HepG2 (cell line): ENCODE measurements at regions not wholly inside any gene's neighbourhood (a gene's known extent, or its start where the extent isn't known, plus 50 kb on each side); places are given as distances from the start of the nearest gene placed in this dataset.

Experiments
- ATAC-seq: fragments of 200-7000 bp; cut with Tn5 transposase; 3 replicates; pipeline ENCODE4 v1.9.1; 2020; ENCODE audit warnings: mild to moderate bottlenecking, moderate library complexity
- BruUV-seq: library from RNA; stranded (reverse); fragments of 400-500 nt; replicated peaks from 2 replicates; lab custom pipeline; 2021; lab: Mats Ljungman, UMichigan
- CTCF ChIA-PET: fragments of 300-600 bp; formaldehyde crosslinking; extraction: SDS; loops from one replicate; lab custom pipeline; 2021; ENCODE audit warnings: low total read pairs, inconsistent platforms, low intra/inter-chr PET ratio; lab: Yijun Ruan, JAX
- POLR2A ChIA-PET: fragments of 350-600 bp; sonication (Branson Sonifier 250); formaldehyde crosslinking; loops from one replicate; lab custom pipeline; 2020; ENCODE audit warnings: antibody characterized with exemption, inconsistent platforms; lab: Yijun Ruan, JAX
- DNase-seq: peaks from one replicate; pipeline ENCODE4 v3.0.0-alpha.2; 2015; ENCODE audit warnings: low spot score
- FAIRE-seq: peaks from 3 replicates; lab custom pipeline; 2011; peaks lifted over from hg19 to GRCh38; lab: Jason Lieb, UNC
- H2AFZ ChIP-seq: one replicate; pipeline ENCODE4 v1.6.1; 2011; ENCODE audit warnings: low read length, inconsistent platforms
- H3K27ac ChIP-seq: fragments of 300-600 bp; 3 replicates; pipeline ENCODE4 v1.8.0; 2011; ENCODE audit warnings: mixed run types, mild to moderate bottlenecking, mixed read lengths, low read length, inconsistent platforms; ENCODE audit not compliant: insufficient read depth; ENCODE audit errors: extremely low read length
- H3K27me3 ChIP-seq, 2 experiments: fragments of 200-600 bp in 1 of 2; 2 replicates in 1 of 2; 3 replicates in 1 of 2; pipeline versions ENCODE4 v1.6.0 to v1.8.0; 2011; ENCODE audit warnings: low read length in 2 of 2, mild to moderate bottlenecking in 2 of 2, moderate library complexity in 2 of 2, inconsistent platforms in 1 of 2; ENCODE audit not compliant: insufficient read depth in 2 of 2, control insufficient read depth in 1 of 2
- H3K36me3 ChIP-seq, 2 experiments: fragments of 200-600 bp in 1 of 2; replicated peaks in 1 of 2; 2 replicates in 1 of 2; 3 replicates in 1 of 2; pipeline versions ENCODE4 v1.5.1 to v1.8.0; 2011; ENCODE audit warnings: low read length in 2 of 2, inconsistent platforms in 1 of 2; ENCODE audit not compliant: insufficient read depth in 2 of 2, control insufficient read depth in 1 of 2
- H3K4me1 ChIP-seq: 2 replicates; pipeline ENCODE4 v1.5.1; 2012; ENCODE audit warnings: low read length, inconsistent platforms; ENCODE audit not compliant: insufficient read depth
- H3K4me2 ChIP-seq: 2 replicates; pipeline ENCODE4 v1.6.0; 2011; ENCODE audit warnings: low read depth, low read length, inconsistent platforms
- H3K4me3 ChIP-seq, 3 experiments: fragments of 200-600 bp in 1 of 3; sonication (generic), shearing (Covaris generic) in 1 of 3; replicated peaks in 1 of 3; 2 replicates each; pipeline ENCODE4 v1.5.1; 2011 to 2016; ENCODE audit warnings: low read length in 3 of 3, inconsistent platforms in 2 of 3, low read depth in 2 of 3, mild to moderate bottlenecking in 2 of 3, control low read depth in 1 of 3, mixed read lengths in 1 of 3; ENCODE audit not compliant: insufficient read depth in 1 of 3
- H3K79me2 ChIP-seq: one replicate; pipeline ENCODE4 v1.6.1; 2011; ENCODE audit warnings: low read length, inconsistent platforms; ENCODE audit not compliant: insufficient read depth
- H3K9ac ChIP-seq: 2 replicates; pipeline ENCODE4 v1.6.0; 2011; ENCODE audit warnings: mild to moderate bottlenecking, low read depth, low read length, inconsistent platforms; ENCODE audit not compliant: insufficient read depth
- H3K9me3 ChIP-seq: 2 replicates; pipeline ENCODE4 v1.5.1; 2012; ENCODE audit warnings: mild to moderate bottlenecking, low read length
- H4K20me1 ChIP-seq: 2 replicates; pipeline ENCODE4 v1.6.0; 2011; ENCODE audit warnings: inconsistent platforms, mild to moderate bottlenecking, low read length, moderate library complexity; ENCODE audit not compliant: insufficient read depth
- CTCF ChIP-seq: sonication (generic); formaldehyde crosslinking; IDR thresholded peaks from 2 replicates; pipeline ENCODE4 v1.5.0; 2020; ENCODE audit warnings: mild to moderate bottlenecking, missing genetic modification reagents, moderate library complexity
- MXD3 ChIP-seq: IDR thresholded peaks from 2 replicates; pipeline ENCODE4 v1.6.1; 2016; ENCODE audit warnings: mild to moderate bottlenecking, missing biosample characterization, missing genetic modification reagents
- RAD21 ChIP-seq: fragments of 450-650 bp; formaldehyde crosslinking; IDR thresholded peaks from 2 replicates; pipeline ENCODE4 v1.5.0; 2020; ENCODE audit warnings: mild to moderate bottlenecking
- SMC3 ChIP-seq: IDR thresholded peaks from 2 replicates; pipeline ENCODE4 v1.6.1; 2011; ENCODE audit warnings: low read length, improper control_type of control experiment
- STAG1 ChIP-seq: sonication (generic); formaldehyde crosslinking; IDR thresholded peaks from 2 replicates; pipeline ENCODE4 v1.4.0; 2020; ENCODE audit warnings: missing genetic modification reagents
- TCF7 ChIP-seq: sonication (generic); IDR thresholded peaks from 2 replicates; pipeline ENCODE4 v1.6.1; 2016; ENCODE audit warnings: antibody characterized with exemption, low read depth
- THAP11 ChIP-seq: IDR thresholded peaks from 2 replicates; pipeline ENCODE4 v1.6.1; 2016; ENCODE audit warnings: missing biosample characterization, missing genetic modification reagents
- XRCC5 ChIP-seq: fragments of 200-400 bp; formaldehyde crosslinking; optimal IDR thresholded peaks from 2 replicates; pipeline ENCODE3; 2017; ENCODE audit warnings: mild to moderate bottlenecking, low read length
- ZFAT ChIP-seq: sonication (generic); formaldehyde crosslinking; conservative IDR thresholded peaks from 2 replicates; pipeline ENCODE4 v1.8.1; 2023; ENCODE audit warnings: missing genetic modification reagents, inconsistent platforms
- ZMYM4 ChIP-seq: sonication (generic); formaldehyde crosslinking; IDR thresholded peaks from 2 replicates; pipeline ENCODE4 v1.8.1; 2023; ENCODE audit warnings: mild to moderate bottlenecking, missing genetic modification reagents
- ZNF17 ChIP-seq: sonication (generic); formaldehyde crosslinking; IDR thresholded peaks from 2 replicates; pipeline ENCODE4 v1.5.0; 2020; ENCODE audit warnings: mild to moderate bottlenecking, missing genetic modification reagents
- ZNF430 ChIP-seq: sonication (generic); formaldehyde crosslinking; IDR thresholded peaks from 2 replicates; pipeline ENCODE4 v1.9.0; 2021; ENCODE audit warnings: mild to moderate bottlenecking, missing genetic modification reagents
- ZNF558 ChIP-seq: sonication (generic); formaldehyde crosslinking; IDR thresholded peaks from 2 replicates; pipeline ENCODE4 v1.9.0; 2022; ENCODE audit warnings: mild to moderate bottlenecking, missing genetic modification reagents, borderline replicate concordance
- ZNF580 ChIP-seq: IDR thresholded peaks from 2 replicates; pipeline ENCODE4 v1.6.1; 2016; ENCODE audit warnings: low read depth, borderline replicate concordance
- WGBS: methylation state at CpG from one replicate; pipeline ENCODE4 v1.1.6; 2017; ENCODE audit warnings: low lambda C conversion rate; 5-methylcytosine and 5-hydroxymethylcytosine counted together
- in situ Hi-C: cut with HindIII; loops from 2 replicates; pipeline ENCODE4 v1.10.0; 2017; ENCODE audit warnings: low pct_unique_long_range_greater_than_20kb; ENCODE audit not compliant: extremely low pct_ligation_motif_present
- intact Hi-C: fragments of 100-400 bp; cut with micrococcal nuclease; formaldehyde crosslinking; loops from one replicate; pipeline ENCODE4 v1.10.0; 2022; ENCODE audit not compliant: unreplicated experiment
- TF ChIP-seq, protein P1 (sequence below): sonication (generic); formaldehyde crosslinking; IDR thresholded peaks from 2 replicates; pipeline ENCODE4 v1.4.0; 2020; ENCODE audit warnings: mild to moderate bottlenecking, missing genetic modification reagents
- TF ChIP-seq, protein P2 (sequence below): IDR thresholded peaks from 2 replicates; pipeline ENCODE4 v1.6.1; 2016; ENCODE audit warnings: mild to moderate bottlenecking
- TF ChIP-seq, protein P3 (sequence below): sonication (generic); formaldehyde crosslinking; IDR thresholded peaks from 2 replicates; pipeline ENCODE4 v1.5.0; 2020; ENCODE audit warnings: missing genetic modification reagents

- TF ChIP-seq, protein P1, sequence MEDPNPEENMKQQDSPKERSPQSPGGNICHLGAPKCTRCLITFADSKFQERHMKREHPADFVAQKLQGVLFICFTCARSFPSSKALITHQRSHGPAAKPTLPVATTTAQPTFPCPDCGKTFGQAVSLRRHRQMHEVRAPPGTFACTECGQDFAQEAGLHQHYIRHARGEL (CRISPR knock-in tag) = no peak
- TF ChIP-seq ZNF17 (CRISPR knock-in tag) (no peak), ZNF558 (no peak), ZNF430 (CRISPR knock-in tag) (no peak), RAD21 (CRISPR knock-in tag) (peak; percentile 54; the same call in 1 of the 2 replicates), ZNF580 (no peak), CTCF (CRISPR knock-in tag) (peak; percentile 88), THAP11 (0 out of 2 replicates have a peak, but pooled peaks have one; percentile 21), ZFAT (CRISPR knock-in tag) (no peak), ZMYM4 (CRISPR knock-in tag) (0 out of 2 replicates have a peak, but pooled peaks have one; percentile 27), MXD3 (no peak), TCF7 (no peak), STAG1 (peak; percentile 82), SMC3 (peak; percentile 72), XRCC5 (peak; percentile 48)
- TF ChIP-seq, protein P2, sequence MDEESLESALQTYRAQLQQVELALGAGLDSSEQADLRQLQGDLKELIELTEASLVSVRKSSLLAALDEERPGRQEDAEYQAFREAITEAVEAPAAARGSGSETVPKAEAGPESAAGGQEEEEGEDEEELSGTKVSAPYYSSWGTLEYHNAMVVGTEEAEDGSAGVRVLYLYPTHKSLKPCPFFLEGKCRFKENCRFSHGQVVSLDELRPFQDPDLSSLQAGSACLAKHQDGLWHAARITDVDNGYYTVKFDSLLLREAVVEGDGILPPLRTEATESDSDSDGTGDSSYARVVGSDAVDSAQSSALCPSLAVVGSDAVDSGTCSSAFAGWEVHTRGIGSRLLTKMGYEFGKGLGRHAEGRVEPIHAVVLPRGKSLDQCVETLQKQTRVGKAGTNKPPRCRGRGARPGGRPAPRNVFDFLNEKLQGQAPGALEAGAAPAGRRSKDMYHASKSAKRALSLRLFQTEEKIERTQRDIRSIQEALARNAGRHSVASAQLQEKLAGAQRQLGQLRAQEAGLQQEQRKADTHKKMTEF (CRISPR knock-in tag) = no peak
- TF ChIP-seq, protein P3, sequence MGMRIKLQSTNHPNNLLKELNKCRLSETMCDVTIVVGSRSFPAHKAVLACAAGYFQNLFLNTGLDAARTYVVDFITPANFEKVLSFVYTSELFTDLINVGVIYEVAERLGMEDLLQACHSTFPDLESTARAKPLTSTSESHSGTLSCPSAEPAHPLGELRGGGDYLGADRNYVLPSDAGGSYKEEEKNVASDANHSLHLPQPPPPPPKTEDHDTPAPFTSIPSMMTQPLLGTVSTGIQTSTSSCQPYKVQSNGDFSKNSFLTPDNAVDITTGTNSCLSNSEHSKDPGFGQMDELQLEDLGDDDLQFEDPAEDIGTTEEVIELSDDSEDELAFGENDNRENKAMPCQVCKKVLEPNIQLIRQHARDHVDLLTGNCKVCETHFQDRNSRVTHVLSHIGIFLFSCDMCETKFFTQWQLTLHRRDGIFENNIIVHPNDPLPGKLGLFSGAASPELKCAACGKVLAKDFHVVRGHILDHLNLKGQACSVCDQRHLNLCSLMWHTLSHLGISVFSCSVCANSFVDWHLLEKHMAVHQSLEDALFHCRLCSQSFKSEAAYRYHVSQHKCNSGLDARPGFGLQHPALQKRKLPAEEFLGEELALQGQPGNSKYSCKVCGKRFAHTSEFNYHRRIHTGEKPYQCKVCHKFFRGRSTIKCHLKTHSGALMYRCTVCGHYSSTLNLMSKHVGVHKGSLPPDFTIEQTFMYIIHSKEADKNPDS (CRISPR knock-in tag) = no peak
- in situ Hi-C loops = loop anchor here (5.0 kb wide), 1 partner anchor 254 kb away; no protein-coding TSS in a partner anchor
- no peaks in the 10 kb centered on the region for H3K27me3 ChIP-seq
- H3K36me3 ChIP-seq = no peaks in the 10 kb centered on the region
- no peaks in the 10 kb centered on the region for H3K9me3 ChIP-seq
- H2AFZ ChIP-seq = no peak overlapping the region
- no peaks in the 10 kb centered on the region for H3K79me2 ChIP-seq
- FAIRE-seq (peak; percentile 76), ATAC-seq (peak; percentile 92), DNase-seq (peak; percentile 48)
- no peaks in the 10 kb centered on the region for H4K20me1 ChIP-seq
- no peak overlapping the region for H3K9ac ChIP-seq
- CTCF ChIA-PET = interaction anchor here (1.3 to 2.5 kb wide), 2 partner anchors 207 to 255 kb away, joined by 5 to 19 read pairs; no protein-coding TSS in a partner anchor
- POLR2A ChIA-PET = no interaction called here
- intact Hi-C loops = loop anchor here (1.0 kb wide), 2 partner anchors 206 to 256 kb away; no protein-coding TSS in a partner anchor
- no TSS peak for BruUV-seq
- no peak overlapping the region for H3K4me2 ChIP-seq
- 25% methylated on average over 7 of the region's 7 CpGs for WGBS
- H3K4me1 ChIP-seq = no peaks in the 10 kb centered on the region
- no peak overlapping the region for H3K27ac ChIP-seq
- H3K4me3 ChIP-seq = no peak overlapping the region
Observed at GRCh38 chr6:12637960-12638641, 78.5 kb upstream of the PHACTR1 start.
